ENCODE measurements at regions not wholly inside any gene's neighbourhood (a gene's known extent, or its start where the extent isn't known, plus 50 kb on each side); places are given as distances from the start of the nearest gene placed in this dataset.

DNA sequence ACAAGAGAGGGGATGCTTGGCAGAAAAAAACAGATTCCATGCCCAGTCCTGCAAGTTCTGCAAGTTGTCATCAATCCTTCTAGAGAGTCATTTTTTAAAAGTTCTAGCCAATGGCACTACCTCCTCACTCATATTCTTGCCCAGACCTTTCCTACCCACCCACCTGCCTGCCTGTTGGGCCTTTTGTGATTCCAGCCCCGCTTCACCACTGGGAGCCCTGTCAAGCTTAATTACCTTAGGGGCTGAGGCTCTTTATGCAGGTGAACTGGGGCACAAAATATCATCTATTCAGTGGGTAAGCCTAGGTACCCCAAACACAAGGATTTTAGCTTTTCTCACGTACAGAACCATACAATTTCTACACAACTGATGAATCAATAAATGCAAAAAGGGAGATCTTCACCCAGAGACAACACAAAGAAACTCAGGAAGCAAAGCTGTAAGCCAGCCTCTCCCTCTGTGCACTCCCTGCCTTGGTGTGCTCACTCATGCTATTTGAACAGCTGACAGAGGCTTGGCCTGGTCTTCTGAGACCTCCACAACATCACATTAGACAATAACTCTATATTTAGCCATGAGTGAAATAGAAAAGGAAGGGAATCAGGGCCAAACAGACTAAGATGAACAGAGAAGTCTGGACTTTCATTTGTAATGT lies 222.6 kb downstream of the HTR7 start:
- Histone ChIP-seq H3F3A (ENCODE audit: low read length, unreplicated experiment) (no peaks in the 10 kb centered on the region), H3K27ac (ENCODE audit: low read length) (no peak overlapping the region), H2AFZ (ENCODE audit: low read length) (no peak overlapping the region), H3K4me1 (ENCODE audit: insufficient read depth, low read length) (no peaks in the 10 kb centered on the region), H3K4me2 (ENCODE audit: low read length) (no peak overlapping the region), H3K27me3 (ENCODE audit: low read length) (no peaks in the 10 kb centered on the region), H3K79me2 (ENCODE audit: low read length) (no peaks in the 10 kb centered on the region), H3K9ac (ENCODE audit: low read length) (no peak overlapping the region), H3K4me3 (ENCODE audit: low read length) (no peak overlapping the region), H4K20me1 (ENCODE audit: low read length) (no peaks in the 10 kb centered on the region), H3K9me3 (ENCODE audit: low read length) (no peaks in the 10 kb centered on the region), H3K9me2 (replicated peaks; ENCODE audit: low read length) (no peaks in the 10 kb centered on the region), H3K36me3 (ENCODE audit: low read depth, low read length) (no peaks in the 10 kb centered on the region)
- no peak for TF ChIP-seq EZH2phosphoT487 (IDR thresholded peaks at IDR 0.05; ENCODE audit: borderline replicate concordance, low read length)
- TF ChIP-seq EZH2 (IDR thresholded peaks at IDR 0.05; ENCODE audit: low read length, unreplicated experiment): no peak
- TF ChIP-seq, protein P1, sequence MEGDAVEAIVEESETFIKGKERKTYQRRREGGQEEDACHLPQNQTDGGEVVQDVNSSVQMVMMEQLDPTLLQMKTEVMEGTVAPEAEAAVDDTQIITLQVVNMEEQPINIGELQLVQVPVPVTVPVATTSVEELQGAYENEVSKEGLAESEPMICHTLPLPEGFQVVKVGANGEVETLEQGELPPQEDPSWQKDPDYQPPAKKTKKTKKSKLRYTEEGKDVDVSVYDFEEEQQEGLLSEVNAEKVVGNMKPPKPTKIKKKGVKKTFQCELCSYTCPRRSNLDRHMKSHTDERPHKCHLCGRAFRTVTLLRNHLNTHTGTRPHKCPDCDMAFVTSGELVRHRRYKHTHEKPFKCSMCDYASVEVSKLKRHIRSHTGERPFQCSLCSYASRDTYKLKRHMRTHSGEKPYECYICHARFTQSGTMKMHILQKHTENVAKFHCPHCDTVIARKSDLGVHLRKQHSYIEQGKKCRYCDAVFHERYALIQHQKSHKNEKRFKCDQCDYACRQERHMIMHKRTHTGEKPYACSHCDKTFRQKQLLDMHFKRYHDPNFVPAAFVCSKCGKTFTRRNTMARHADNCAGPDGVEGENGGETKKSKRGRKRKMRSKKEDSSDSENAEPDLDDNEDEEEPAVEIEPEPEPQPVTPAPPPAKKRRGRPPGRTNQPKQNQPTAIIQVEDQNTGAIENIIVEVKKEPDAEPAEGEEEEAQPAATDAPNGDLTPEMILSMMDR (conservative IDR thresholded peaks at IDR 0.05; ENCODE audit: low read depth, low read length): no peak
- no TSS peak for BruUV-seq (replicated peaks)
- POLR2A ChIA-PET (ENCODE audit: unreplicated experiment): no interaction called here
- ATAC-seq (no peak), DNase-seq (no peak)
- intact Hi-C loops (cut with micrococcal nuclease): no loop called here
- CTCF ChIA-PET: interaction anchor here (0.6 kb wide), 1 partner anchor 236 kb away, joined by 3 read pairs; the partner anchor contains the start of gene RPP30

DNA sequence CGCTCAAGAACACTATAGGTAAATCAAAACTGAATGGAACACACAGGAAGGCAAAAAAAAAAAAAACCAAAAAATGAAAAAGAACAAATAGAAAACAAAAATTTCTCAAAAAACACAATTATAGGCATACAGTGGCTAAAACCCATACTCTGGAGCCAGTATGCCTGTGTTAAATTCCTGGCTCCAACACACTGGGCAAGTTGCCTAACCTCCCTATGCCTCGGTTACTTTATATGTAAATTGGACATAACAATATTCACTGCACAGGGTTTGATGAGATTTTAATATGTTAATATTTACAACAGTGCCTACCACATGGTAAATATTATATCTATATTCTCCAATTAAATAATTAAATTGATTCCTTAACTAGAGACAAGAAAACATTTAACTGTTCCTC lies 217.1 kb downstream of the HTR7 start:
- H3K4me3 ChIP-seq (ENCODE audit: low read length): no peak overlapping the region
- H4K20me1 ChIP-seq (ENCODE audit: low read length): no peaks in the 10 kb centered on the region
- CTCF ChIA-PET: no interaction called here
- H3K9me2 ChIP-seq (replicated peaks; ENCODE audit: low read length): no peaks in the 10 kb centered on the region
- TF ChIP-seq, protein P1 (conservative IDR thresholded peaks at IDR 0.05; ENCODE audit: low read depth, low read length): no peak
- TF ChIP-seq EZH2 (IDR thresholded peaks at IDR 0.05; ENCODE audit: low read length, unreplicated experiment): no peak
- TF ChIP-seq EZH2phosphoT487 (IDR thresholded peaks at IDR 0.05; ENCODE audit: borderline replicate concordance, low read length): no peak
- H3F3A ChIP-seq (ENCODE audit: low read length, unreplicated experiment): no peaks in the 10 kb centered on the region
- H3K4me1 ChIP-seq (ENCODE audit: insufficient read depth, low read length): peaks cover 9% of the 10 kb centered on the region
- H3K4me2 ChIP-seq (ENCODE audit: low read length): no peak overlapping the region
- no peak overlapping the region for H3K9ac ChIP-seq (ENCODE audit: low read length)
- POLR2A ChIA-PET (ENCODE audit: unreplicated experiment): no interaction called here
- H3K27ac ChIP-seq (ENCODE audit: low read length): no peak overlapping the region
- DNase-seq (no peak), ATAC-seq (no peak)
- H3K27me3 ChIP-seq (ENCODE audit: low read length): no peaks in the 10 kb centered on the region
- no peaks in the 10 kb centered on the region for H3K79me2 ChIP-seq (ENCODE audit: low read length)
- no TSS peak for BruUV-seq (replicated peaks)
- no peaks in the 10 kb centered on the region for H3K36me3 ChIP-seq (ENCODE audit: low read depth, low read length)
- H2AFZ ChIP-seq (ENCODE audit: low read length): no peak overlapping the region
- intact Hi-C loops (cut with micrococcal nuclease): no loop called here
- H3K9me3 ChIP-seq (ENCODE audit: low read length): no peaks in the 10 kb centered on the region

DNA sequence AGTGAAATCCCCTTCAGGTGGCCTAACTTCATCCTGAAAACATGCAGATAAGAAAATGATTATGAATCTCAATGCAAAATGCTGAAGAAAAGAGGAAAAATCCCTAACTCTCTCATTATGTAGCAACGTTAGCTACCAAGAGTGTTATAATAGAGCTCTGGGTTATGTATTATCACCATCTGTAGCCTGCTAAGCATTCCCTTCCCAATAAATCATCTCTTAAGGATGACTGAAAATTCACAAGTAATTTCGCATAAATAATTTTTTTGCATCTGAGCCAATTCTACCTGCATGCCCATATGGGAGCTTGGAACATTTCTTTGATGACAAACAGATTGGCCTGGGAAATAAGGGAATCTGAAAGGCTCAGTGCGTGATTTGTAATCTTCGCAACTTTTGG lies 216.1 kb downstream of the HTR7 start:
- ATAC-seq (no peak), DNase-seq (no peak)
- TF ChIP-seq EZH2phosphoT487 (IDR thresholded peaks at IDR 0.05; ENCODE audit: borderline replicate concordance, low read length) (no peak), EZH2 (IDR thresholded peaks at IDR 0.05; ENCODE audit: low read length, unreplicated experiment) (no peak)
- TF ChIP-seq, protein P1 (conservative IDR thresholded peaks at IDR 0.05; ENCODE audit: low read depth, low read length): no peak
- Histone ChIP-seq H3K4me1 (ENCODE audit: insufficient read depth, low read length) (peaks cover 9% of the 10 kb centered on the region), H3K9ac (ENCODE audit: low read length) (no peak overlapping the region), H3F3A (ENCODE audit: low read length, unreplicated experiment) (no peaks in the 10 kb centered on the region), H3K79me2 (ENCODE audit: low read length) (no peaks in the 10 kb centered on the region), H3K27me3 (ENCODE audit: low read length) (no peaks in the 10 kb centered on the region), H3K9me3 (ENCODE audit: low read length) (no peaks in the 10 kb centered on the region), H3K27ac (ENCODE audit: low read length) (no peak overlapping the region; the same call in 1 of the 2 replicates), H3K4me2 (ENCODE audit: low read length) (peak overlapping the region; percentile 33), H3K4me3 (ENCODE audit: low read length) (no peak overlapping the region), H3K36me3 (ENCODE audit: low read depth, low read length) (no peaks in the 10 kb centered on the region), H3K9me2 (replicated peaks; ENCODE audit: low read length) (no peaks in the 10 kb centered on the region), H4K20me1 (ENCODE audit: low read length) (no peaks in the 10 kb centered on the region), H2AFZ (ENCODE audit: low read length) (no peak overlapping the region)
- BruUV-seq (replicated peaks): no TSS peak
- ChIA-PET CTCF (no interaction called here), POLR2A (ENCODE audit: unreplicated experiment) (no interaction called here)
- intact Hi-C loops (cut with micrococcal nuclease): no loop called here
